ENCODE measurements at regions not wholly inside any gene's neighbourhood (a gene's known extent, or its start where the extent isn't known, plus 50 kb on each side); places are given as distances from the start of the nearest gene placed in this dataset.

DNA sequence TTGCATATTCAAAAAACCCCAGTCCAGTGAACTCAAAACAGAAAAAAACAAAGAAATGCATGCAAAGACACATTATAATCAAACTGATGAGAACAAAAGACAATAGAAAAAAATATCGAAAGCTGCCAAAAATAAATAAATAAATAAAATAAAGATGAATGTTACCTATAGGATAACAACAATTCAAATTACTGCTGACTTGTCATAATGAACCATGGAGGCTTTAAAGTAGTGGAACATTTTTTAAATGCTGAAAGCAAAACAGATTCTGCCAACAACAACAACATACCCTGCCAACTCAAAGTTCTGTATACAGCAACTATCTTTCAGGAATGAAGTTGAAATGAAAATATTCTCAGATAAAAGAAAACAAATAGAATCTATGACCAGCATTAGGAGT is 116.6 kb downstream of the CBLN1 start:
- TF ChIP-seq, protein P1, sequence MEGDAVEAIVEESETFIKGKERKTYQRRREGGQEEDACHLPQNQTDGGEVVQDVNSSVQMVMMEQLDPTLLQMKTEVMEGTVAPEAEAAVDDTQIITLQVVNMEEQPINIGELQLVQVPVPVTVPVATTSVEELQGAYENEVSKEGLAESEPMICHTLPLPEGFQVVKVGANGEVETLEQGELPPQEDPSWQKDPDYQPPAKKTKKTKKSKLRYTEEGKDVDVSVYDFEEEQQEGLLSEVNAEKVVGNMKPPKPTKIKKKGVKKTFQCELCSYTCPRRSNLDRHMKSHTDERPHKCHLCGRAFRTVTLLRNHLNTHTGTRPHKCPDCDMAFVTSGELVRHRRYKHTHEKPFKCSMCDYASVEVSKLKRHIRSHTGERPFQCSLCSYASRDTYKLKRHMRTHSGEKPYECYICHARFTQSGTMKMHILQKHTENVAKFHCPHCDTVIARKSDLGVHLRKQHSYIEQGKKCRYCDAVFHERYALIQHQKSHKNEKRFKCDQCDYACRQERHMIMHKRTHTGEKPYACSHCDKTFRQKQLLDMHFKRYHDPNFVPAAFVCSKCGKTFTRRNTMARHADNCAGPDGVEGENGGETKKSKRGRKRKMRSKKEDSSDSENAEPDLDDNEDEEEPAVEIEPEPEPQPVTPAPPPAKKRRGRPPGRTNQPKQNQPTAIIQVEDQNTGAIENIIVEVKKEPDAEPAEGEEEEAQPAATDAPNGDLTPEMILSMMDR (IDR thresholded peaks at IDR 0.05; ENCODE audit: low read depth, low read length): no peak
- DNase-seq (ENCODE audit: extremely low read depth, low read depth): no peak

DNA sequence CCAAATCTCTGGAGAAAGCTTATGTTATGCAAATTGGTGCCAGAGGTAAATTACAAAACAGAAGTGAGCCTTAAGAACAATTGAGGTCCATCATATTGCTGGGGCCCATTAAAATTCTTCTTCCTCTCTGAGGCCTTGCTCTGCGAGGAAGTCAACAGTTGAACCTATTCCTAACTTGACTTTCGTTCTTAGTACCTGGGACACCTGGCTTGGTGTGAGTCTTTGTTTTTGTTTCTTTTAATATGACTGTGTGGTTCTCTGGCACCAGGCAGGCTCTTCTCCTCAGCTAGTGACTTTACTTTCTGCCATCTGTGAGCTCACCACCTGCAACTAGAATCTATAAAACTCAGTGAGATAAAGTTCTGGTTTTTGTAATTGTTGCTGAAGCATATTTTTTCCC is 120.4 kb downstream of the CBLN1 start:
- no peak for DNase-seq (ENCODE audit: extremely low read depth, low read depth)
- TF ChIP-seq, protein P1 (IDR thresholded peaks at IDR 0.05; ENCODE audit: low read depth, low read length): no peak

DNA sequence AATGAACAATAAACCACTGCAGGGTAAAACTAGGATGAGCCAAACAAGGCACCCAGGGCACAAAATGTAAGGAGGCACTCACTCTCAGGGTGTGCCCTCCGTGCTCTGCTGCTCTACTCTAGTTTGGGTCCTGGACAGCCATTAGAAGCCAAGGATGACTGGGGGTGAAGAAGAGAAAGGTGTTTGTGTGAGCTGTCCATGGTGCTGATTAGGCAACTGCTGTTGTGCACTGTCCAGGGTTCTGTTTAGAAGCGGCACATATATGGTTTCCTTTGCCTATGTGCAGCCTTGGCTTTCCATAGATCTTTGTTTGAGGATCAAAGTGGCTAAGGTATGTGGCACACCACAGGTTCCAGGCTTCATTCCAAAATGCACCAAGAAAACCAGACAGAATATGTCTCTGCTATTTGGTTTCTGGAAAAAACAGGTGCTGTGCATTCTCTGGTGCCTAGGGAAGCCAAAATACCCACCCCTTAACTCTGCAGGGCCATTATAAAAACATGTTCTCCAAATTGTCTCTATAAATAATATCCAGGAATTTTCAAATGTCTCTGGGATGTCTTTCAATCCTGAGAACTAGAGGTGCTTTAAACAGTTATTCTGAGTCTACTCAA is 123.5 kb downstream of the CBLN1 start:
- TF ChIP-seq, protein P1 (IDR thresholded peaks at IDR 0.05; ENCODE audit: low read depth, low read length): no peak
- no peak for DNase-seq (ENCODE audit: extremely low read depth, low read depth)

DNA sequence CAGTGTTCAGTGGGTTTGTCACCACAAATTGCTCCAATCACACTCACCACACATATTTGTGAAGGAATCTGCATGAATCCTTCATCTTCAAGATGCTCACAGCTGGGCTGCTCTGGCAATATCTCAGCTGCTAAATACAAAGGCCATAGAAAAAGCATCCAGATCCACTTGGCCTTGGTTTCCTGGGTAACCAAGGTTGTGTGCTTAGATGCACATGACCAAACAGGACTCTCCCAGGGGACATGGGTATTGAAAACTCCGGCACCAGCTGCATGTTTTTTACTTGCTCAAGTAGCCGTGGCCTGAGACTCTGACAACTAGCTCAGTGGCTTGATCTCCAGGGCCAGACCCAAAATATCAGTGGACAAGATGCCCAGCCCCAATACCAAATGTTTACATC is 131.3 kb downstream of the CBLN1 start:
- no peak for DNase-seq (ENCODE audit: extremely low read depth, low read depth)
- TF ChIP-seq, protein P1 (IDR thresholded peaks at IDR 0.05; ENCODE audit: low read depth, low read length): no peak

DNA sequence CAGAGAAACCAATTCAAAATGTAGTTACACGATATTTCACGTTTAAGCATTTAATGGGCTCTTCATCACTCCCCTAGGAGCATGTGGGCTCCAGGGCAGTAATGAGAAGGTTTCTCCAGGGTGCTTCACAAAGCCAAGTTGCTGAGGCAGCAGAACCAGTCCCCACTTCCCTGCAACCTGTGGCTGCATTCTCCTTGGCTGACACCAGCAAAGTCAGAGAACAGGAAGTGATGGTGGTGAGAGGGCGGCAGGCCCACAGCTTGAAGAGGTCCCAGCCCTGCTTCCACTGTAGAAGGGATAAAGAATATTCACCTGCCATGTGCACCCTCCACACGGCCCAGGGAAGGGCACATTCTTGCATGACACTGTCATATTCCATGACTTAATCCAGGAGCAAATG is 133.2 kb downstream of the CBLN1 start:
- TF ChIP-seq, protein P1 (IDR thresholded peaks at IDR 0.05; ENCODE audit: low read depth, low read length): no peak

DNA sequence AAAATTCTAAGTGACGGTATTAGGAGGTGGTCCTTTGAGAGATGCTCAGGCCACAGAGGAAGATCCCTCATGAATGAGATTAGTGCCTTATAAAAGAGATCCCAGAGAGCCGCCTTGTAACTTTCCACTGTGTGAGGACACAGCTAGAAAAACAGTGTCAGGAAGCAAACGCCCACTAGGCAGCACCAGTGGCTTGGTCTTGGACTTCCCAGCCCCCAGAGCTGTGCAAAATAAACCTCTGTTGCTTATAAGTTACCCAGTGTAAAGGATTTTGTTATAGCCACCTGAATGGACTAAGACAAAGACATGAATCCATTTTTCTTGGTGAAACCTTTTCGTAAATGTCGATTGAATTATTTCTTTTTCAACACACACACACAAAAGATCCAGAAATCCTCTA is 141.0 kb downstream of the CBLN1 start:
- no peak for DNase-seq (ENCODE audit: extremely low read depth, low read depth)
- TF ChIP-seq, protein P1 (IDR thresholded peaks at IDR 0.05; ENCODE audit: low read depth, low read length): no peak

More for the DNA sequence above, 133.2 kb downstream of the CBLN1 start:
- DNase-seq (ENCODE audit: extremely low read depth, low read depth): no peak

DNA sequence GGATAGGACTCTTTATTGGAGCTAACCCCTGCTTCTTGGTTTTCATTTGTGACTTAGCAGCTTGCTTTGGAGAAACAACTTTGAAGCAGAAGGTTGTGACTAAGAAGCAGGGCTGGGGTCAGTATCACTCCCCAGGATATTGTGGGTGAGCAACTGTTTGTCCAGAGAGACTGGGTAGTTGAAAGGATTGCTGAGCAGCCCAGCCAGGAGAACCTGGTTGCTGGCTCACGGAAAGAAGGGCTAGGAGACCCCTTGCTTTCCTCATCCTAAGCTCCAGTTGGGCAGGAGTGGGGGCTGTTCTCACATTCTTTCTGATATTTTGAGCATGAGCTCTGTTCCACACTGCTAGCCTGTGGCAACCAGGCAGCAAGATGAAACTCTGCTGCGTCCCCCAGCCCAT is 151.2 kb downstream of the CBLN1 start:
- no peak for DNase-seq (ENCODE audit: extremely low read depth, low read depth)
- TF ChIP-seq, protein P1 (IDR thresholded peaks at IDR 0.05; ENCODE audit: low read depth, low read length): no peak
